PC-9 (cell line): ENCODE measurements at regions not wholly inside any gene's neighbourhood (a gene's known extent, or its start where the extent isn't known, plus 50 kb on each side); places are given as distances from the start of the nearest gene placed in this dataset.

Source experiments
- BruUV-seq: library from RNA; stranded (reverse); fragments of 400-500 nt; replicated peaks from 2 replicates; lab custom pipeline; 2021; lab: Mats Ljungman, UMichigan
- CTCF ChIA-PET: fragments of 300-600 bp; sonication (Branson Sonifier 250); formaldehyde crosslinking; loops from one replicate; lab custom pipeline; 2022; ENCODE audit warnings: antibody characterized with exemption; lab: Charles Lee
- POLR2A ChIA-PET: fragments of 300-600 bp; sonication (Branson Sonifier 250); formaldehyde crosslinking; loops from one replicate; lab custom pipeline; 2022; ENCODE audit warnings: antibody characterized with exemption; ENCODE audit not compliant: unreplicated experiment; lab: Charles Lee
- DNase-seq, 2 experiments: peaks; one replicate each; pipeline versions ENCODE4 v3.0.0 to v3.0.0-alpha.2; 2015 to 2022; ENCODE audit warnings: mixed read lengths in 1 of 2
- H2AFZ ChIP-seq: fragments of 200-600 bp; sonication (generic); 2 replicates; pipeline ENCODE4 v1.8.1; 2017; ENCODE audit warnings: antibody characterized with exemption
- H3F3A ChIP-seq: fragments of 200-600 bp; sonication (generic); 2 replicates; pipeline ENCODE4 v1.8.1; 2017; ENCODE audit warnings: antibody characterized with exemption, mild to moderate bottlenecking, low read depth; ENCODE audit not compliant: insufficient read depth
- H3K27ac ChIP-seq: fragments of 200-600 bp; sonication (generic); 2 replicates; pipeline ENCODE4 v1.6.1; 2016; ENCODE audit warnings: mixed run types
- H3K27me3 ChIP-seq: fragments of 200-600 bp; sonication (generic); 2 replicates; pipeline ENCODE4 v1.6.1; 2016; ENCODE audit warnings: low read depth, mixed run types; ENCODE audit not compliant: insufficient read depth
- H3K36me3 ChIP-seq: fragments of 200-600 bp; sonication (generic); 2 replicates; pipeline ENCODE4 v1.6.1; 2016; ENCODE audit warnings: low read depth, mixed run types
- H3K4me1 ChIP-seq: fragments of 200-600 bp; sonication (generic); replicated peaks from 2 replicates; pipeline ENCODE4 v1.6.1; 2016; ENCODE audit warnings: mixed run types; ENCODE audit not compliant: insufficient read depth
- H3K4me2 ChIP-seq: fragments of 200-600 bp; sonication (generic); 2 replicates; pipeline ENCODE4 v1.6.1; 2017; ENCODE audit warnings: mixed run types
- H3K4me3 ChIP-seq: fragments of 200-600 bp; sonication (generic); 2 replicates; pipeline ENCODE4 v1.6.1; 2016; ENCODE audit warnings: mixed run types
- H3K79me2 ChIP-seq: fragments of 200-600 bp; sonication (generic); 2 replicates; pipeline ENCODE4 v1.6.1; 2017; ENCODE audit warnings: low read depth, mixed run types
- H3K9me2 ChIP-seq: fragments of 200-600 bp; sonication (generic); 2 replicates; pipeline ENCODE4 v1.8.1; 2017; ENCODE audit warnings: mild to moderate bottlenecking; ENCODE audit not compliant: insufficient read depth
- H3K9me3 ChIP-seq: fragments of 200-600 bp; sonication (generic); 2 replicates; pipeline ENCODE4 v1.8.1; 2016; ENCODE audit warnings: low read depth; ENCODE audit not compliant: insufficient read depth
- H4K20me1 ChIP-seq: fragments of 200-600 bp; sonication (generic); 2 replicates; pipeline ENCODE4 v1.8.1; 2017; ENCODE audit not compliant: insufficient read depth
- EZH2 ChIP-seq: fragments of 200-600 bp; sonication (generic); IDR thresholded peaks from 2 replicates; pipeline ENCODE4 v1.8.0; 2017; ENCODE audit warnings: antibody characterized with exemption, low read depth
- intact Hi-C: fragments of 100-400 bp; cut with micrococcal nuclease; formaldehyde crosslinking; loops from one replicate; pipeline ENCODE4 v1.10.0; 2022; ENCODE audit not compliant: unreplicated experiment
- TF ChIP-seq, protein P1 (sequence below): fragments of 200-600 bp; sonication (generic); conservative IDR thresholded peaks from 2 replicates; pipeline ENCODE4 v1.6.1; 2017; ENCODE audit warnings: mixed run types, antibody characterized with exemption, mild to moderate bottlenecking, moderate library complexity

DNA sequence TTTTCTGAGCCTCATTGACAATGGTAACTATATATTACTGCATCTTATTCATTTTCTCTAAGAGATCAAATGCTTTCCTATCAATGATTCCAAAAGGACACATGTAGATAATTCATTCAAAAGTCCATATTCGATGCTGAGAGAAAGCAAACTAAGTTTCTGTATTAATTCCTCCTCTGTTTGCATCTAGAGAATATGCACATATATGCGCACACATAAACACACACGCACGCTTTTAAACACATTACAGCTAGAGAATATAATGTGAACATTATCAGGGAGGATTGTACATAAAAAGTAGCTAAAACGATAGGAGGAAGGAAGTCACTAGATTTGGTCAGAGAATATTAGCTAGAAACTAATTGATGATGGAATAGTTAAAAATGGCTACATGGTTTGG lies 379.0 kb upstream of the NETO1 start:
- Histone ChIP-seq H2AFZ (no peak overlapping the region), H3K4me2 (no peak overlapping the region), H3K27ac (no peak overlapping the region), H3K36me3 (peaks cover 36% of the 10 kb centered on the region), H3F3A (no peaks in the 10 kb centered on the region), H3K4me3 (no peak overlapping the region), H3K79me2 (peaks cover 34% of the 10 kb centered on the region), H3K4me1 (no peaks in the 10 kb centered on the region), H3K27me3 (no peaks in the 10 kb centered on the region), H3K9me2 (no peaks in the 10 kb centered on the region), H4K20me1 (no peaks in the 10 kb centered on the region), H3K9me3 (no peaks in the 10 kb centered on the region)
- intact Hi-C loops, result no loop called here
- TF ChIP-seq, protein P1, sequence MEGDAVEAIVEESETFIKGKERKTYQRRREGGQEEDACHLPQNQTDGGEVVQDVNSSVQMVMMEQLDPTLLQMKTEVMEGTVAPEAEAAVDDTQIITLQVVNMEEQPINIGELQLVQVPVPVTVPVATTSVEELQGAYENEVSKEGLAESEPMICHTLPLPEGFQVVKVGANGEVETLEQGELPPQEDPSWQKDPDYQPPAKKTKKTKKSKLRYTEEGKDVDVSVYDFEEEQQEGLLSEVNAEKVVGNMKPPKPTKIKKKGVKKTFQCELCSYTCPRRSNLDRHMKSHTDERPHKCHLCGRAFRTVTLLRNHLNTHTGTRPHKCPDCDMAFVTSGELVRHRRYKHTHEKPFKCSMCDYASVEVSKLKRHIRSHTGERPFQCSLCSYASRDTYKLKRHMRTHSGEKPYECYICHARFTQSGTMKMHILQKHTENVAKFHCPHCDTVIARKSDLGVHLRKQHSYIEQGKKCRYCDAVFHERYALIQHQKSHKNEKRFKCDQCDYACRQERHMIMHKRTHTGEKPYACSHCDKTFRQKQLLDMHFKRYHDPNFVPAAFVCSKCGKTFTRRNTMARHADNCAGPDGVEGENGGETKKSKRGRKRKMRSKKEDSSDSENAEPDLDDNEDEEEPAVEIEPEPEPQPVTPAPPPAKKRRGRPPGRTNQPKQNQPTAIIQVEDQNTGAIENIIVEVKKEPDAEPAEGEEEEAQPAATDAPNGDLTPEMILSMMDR, result no peak
- TF ChIP-seq EZH2, result no peak
- DNase-seq, result no peak
- POLR2A ChIA-PET, result no interaction called here
- CTCF ChIA-PET, result no interaction called here
- BruUV-seq, result no TSS peak

DNA sequence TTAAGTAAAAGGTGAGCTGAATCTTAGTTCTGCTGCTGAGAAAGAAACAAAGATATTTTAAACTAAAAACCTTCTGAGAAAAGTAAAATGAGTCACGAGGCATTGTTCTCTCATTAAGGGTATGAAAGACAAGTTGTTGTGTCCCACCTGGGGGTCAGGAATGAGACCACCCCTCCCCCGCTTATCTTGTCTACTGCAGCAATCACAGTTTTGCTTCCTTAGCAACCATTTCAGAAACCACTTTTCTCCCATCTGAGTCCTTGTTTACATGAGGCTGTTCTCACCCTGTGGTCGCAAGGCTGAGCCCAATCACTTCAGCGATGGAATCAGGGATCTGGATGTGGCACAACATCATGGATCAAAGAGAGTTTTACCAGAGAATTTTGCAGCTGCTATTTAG lies 377.6 kb upstream of the NETO1 start:
- Histone ChIP-seq H3K27me3 (no peaks in the 10 kb centered on the region), H3K9me2 (no peaks in the 10 kb centered on the region), H3K36me3 (peaks cover 29% of the 10 kb centered on the region; the same call in 1 of the 2 replicates), H2AFZ (no peak overlapping the region), H3K4me3 (no peak overlapping the region), H3K4me1 (no peaks in the 10 kb centered on the region), H3K27ac (no peak overlapping the region), H3K9me3 (no peaks in the 10 kb centered on the region), H3F3A (no peaks in the 10 kb centered on the region), H3K79me2 (peaks cover 25% of the 10 kb centered on the region), H3K4me2 (no peak overlapping the region), H4K20me1 (no peaks in the 10 kb centered on the region)
- POLR2A ChIA-PET, result no interaction called here
- TF ChIP-seq EZH2, result no peak
- TF ChIP-seq, protein P1, result no peak
- CTCF ChIA-PET, result no interaction called here
- no peak for DNase-seq
- no TSS peak for BruUV-seq
- intact Hi-C loops, result no loop called here

DNA sequence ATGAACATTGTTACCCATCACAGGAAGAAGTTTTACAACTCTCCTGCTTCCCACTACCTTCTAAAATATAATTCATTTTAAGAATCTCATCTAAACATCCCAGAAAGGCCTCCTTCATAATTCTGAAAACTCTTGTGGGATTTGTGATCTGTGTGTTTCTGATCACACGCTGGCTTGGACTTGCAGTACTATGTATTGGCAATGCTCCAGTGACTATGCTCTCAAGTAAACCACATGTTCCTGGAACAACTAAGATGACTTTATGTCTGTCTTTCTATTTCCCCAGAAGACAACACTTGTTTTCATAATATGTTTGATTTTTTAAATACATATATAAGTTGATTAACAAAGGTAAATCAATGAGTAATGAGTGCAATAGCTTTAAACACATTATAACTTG lies 376.6 kb upstream of the NETO1 start:
- intact Hi-C loops, result no loop called here
- no TSS peak for BruUV-seq
- Histone ChIP-seq H3K4me1 (no peaks in the 10 kb centered on the region), H3K4me3 (no peak overlapping the region), H3K9me3 (no peaks in the 10 kb centered on the region), H3F3A (no peaks in the 10 kb centered on the region), H3K36me3 (peaks cover 24% of the 10 kb centered on the region; the same call in 1 of the 2 replicates), H3K27ac (no peak overlapping the region), H2AFZ (no peak overlapping the region), H3K27me3 (no peaks in the 10 kb centered on the region), H3K4me2 (no peak overlapping the region), H4K20me1 (no peaks in the 10 kb centered on the region), H3K9me2 (no peaks in the 10 kb centered on the region), H3K79me2 (peaks cover 22% of the 10 kb centered on the region)
- DNase-seq, result no peak
- POLR2A ChIA-PET, result no interaction called here
- CTCF ChIA-PET, result no interaction called here
- no peak for TF ChIP-seq EZH2
- TF ChIP-seq, protein P1, result no peak
